Cardiac muscle cell (in vitro differentiated cells and primary cell): ENCODE measurements at regions not wholly inside any gene's neighbourhood (a gene's known extent, or its start where the extent isn't known, plus 50 kb on each side); places are given as distances from the start of the nearest gene placed in this dataset.

Experiments
- DNase-seq, 2 donors: peaks; one replicate each; pipeline versions ENCODE4 v3.0.0 to v3.0.0-alpha.2; 2010 to 2017; ENCODE audit warnings: low read depth in 1 of 2, low spot score in 1 of 2
- H3K27ac ChIP-seq: fragments of 200-600 bp; sonication (generic); 2 replicates; pipeline ENCODE4 v1.5.1; 2016
- H3K27me3 ChIP-seq: fragments of 200-600 bp; sonication (generic); 2 replicates; pipeline ENCODE4 v1.6.0; 2016; ENCODE audit warnings: control low read depth
- H3K36me3 ChIP-seq: fragments of 200-600 bp; sonication (generic); 2 replicates; pipeline ENCODE4 v1.5.1; 2016; ENCODE audit warnings: control low read depth
- H3K4me1 ChIP-seq: fragments of 200-600 bp; sonication (generic); 2 replicates; pipeline ENCODE4 v1.8.1; 2017; ENCODE audit warnings: low read depth, mild to moderate bottlenecking, mixed run types
- H3K4me3 ChIP-seq: fragments of 200-600 bp; sonication (generic); 2 replicates; pipeline ENCODE4 v1.5.1; 2016; ENCODE audit warnings: mild to moderate bottlenecking
- H3K9me3 ChIP-seq: fragments of 200-600 bp; sonication (generic); 2 replicates; pipeline ENCODE4 v1.5.1; 2017; ENCODE audit warnings: low read depth, mild to moderate bottlenecking, control low read depth
- TF ChIP-seq, protein P1 (sequence below): IDR thresholded peaks from 2 replicates; pipeline ENCODE4 v1.5.1; 2012; ENCODE audit warnings: low read depth, mild to moderate bottlenecking, low read length

DNA sequence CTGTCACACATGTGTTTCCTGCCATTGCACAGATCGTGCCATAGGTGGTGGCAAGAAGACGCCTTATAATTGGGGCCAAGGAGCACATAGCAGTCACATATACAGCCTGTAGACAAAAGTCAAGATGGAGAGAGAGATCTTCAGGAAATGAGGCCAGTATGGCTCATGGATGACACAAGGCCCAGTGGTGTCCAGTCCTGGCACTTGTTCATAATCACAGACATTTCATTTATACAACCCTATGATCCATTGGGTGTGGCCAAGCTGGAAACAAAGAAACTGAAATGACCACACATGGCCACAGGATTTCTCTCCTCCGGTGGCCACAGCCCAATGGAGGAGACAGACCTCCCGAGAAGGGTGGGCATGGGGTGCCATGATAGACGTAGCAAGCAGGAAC lies 78.5 kb upstream of the KAZN start:
- Histone ChIP-seq H3K9me3 (no peaks in the 10 kb centered on the region), H3K27ac (no peak overlapping the region), H3K4me1 (no peaks in the 10 kb centered on the region), H3K36me3 (no peaks in the 10 kb centered on the region), H3K27me3 (no peaks in the 10 kb centered on the region), H3K4me3 (no peak overlapping the region)
- no peak for DNase-seq
- TF ChIP-seq, protein P1, sequence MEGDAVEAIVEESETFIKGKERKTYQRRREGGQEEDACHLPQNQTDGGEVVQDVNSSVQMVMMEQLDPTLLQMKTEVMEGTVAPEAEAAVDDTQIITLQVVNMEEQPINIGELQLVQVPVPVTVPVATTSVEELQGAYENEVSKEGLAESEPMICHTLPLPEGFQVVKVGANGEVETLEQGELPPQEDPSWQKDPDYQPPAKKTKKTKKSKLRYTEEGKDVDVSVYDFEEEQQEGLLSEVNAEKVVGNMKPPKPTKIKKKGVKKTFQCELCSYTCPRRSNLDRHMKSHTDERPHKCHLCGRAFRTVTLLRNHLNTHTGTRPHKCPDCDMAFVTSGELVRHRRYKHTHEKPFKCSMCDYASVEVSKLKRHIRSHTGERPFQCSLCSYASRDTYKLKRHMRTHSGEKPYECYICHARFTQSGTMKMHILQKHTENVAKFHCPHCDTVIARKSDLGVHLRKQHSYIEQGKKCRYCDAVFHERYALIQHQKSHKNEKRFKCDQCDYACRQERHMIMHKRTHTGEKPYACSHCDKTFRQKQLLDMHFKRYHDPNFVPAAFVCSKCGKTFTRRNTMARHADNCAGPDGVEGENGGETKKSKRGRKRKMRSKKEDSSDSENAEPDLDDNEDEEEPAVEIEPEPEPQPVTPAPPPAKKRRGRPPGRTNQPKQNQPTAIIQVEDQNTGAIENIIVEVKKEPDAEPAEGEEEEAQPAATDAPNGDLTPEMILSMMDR: no peak

DNA sequence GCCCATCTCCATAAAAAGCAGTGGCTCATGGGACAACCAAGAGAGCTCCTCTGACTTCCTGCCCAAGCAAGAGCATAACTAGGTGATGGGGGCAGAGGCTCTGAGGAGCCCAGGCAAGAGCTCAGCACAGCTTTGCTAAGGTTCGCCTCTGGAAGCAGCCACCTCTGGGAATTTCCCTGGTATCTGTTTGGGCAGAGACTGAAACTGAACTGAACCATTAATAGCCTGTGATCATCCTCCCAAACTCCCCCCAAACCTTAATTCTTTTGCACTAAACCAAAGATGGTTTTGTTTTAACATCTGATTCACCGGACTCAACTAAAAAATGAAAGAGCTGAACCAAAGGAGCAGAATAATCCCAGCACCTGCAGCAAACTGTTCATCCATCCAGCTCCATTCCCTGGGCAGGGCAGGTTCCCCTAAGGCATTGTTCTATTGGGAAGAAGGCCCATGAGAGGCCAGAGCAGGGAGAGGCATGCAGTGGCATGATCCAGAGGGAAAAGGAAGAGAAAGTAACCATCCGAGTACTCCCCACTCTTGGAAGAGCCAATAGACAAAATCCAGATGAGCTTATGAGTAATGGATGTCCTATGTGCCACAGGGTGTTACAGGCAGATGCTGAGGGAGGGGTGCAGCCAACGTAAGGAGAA lies 77.8 kb upstream of the KAZN start:
- no peak for DNase-seq
- TF ChIP-seq, protein P1: no peak
- H3K4me3 ChIP-seq: no peak overlapping the region
- H3K27me3 ChIP-seq: no peaks in the 10 kb centered on the region
- no peaks in the 10 kb centered on the region for H3K9me3 ChIP-seq
- no peaks in the 10 kb centered on the region for H3K36me3 ChIP-seq
- no peaks in the 10 kb centered on the region for H3K4me1 ChIP-seq
- H3K27ac ChIP-seq: no peak overlapping the region

DNA sequence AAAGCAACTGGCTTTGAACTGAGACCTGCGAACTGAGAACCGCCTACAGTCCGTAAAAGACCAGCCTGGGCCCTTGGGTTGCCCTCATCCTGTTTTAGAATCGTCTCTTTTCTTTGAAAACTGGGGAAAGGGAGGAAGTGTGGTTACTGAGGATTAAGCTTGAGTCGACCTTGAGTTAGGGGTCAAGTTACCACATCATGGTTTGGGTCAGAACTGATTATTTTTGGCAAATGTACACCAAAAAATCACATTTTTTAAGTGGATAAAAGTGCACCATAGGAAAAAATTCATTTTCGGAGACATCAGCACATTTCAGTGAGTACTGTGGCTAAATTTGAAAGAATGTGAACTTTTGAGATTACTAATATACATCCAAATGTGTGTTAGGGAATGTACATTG lies 76.9 kb upstream of the KAZN start:
- DNase-seq: peak in 1 of 2 donors; percentile 83
- Histone ChIP-seq H3K27ac (no peak overlapping the region), H3K36me3 (no peaks in the 10 kb centered on the region), H3K4me3 (no peak overlapping the region), H3K9me3 (no peaks in the 10 kb centered on the region), H3K27me3 (no peaks in the 10 kb centered on the region), H3K4me1 (no peaks in the 10 kb centered on the region)
- TF ChIP-seq, protein P1: no peak

DNA sequence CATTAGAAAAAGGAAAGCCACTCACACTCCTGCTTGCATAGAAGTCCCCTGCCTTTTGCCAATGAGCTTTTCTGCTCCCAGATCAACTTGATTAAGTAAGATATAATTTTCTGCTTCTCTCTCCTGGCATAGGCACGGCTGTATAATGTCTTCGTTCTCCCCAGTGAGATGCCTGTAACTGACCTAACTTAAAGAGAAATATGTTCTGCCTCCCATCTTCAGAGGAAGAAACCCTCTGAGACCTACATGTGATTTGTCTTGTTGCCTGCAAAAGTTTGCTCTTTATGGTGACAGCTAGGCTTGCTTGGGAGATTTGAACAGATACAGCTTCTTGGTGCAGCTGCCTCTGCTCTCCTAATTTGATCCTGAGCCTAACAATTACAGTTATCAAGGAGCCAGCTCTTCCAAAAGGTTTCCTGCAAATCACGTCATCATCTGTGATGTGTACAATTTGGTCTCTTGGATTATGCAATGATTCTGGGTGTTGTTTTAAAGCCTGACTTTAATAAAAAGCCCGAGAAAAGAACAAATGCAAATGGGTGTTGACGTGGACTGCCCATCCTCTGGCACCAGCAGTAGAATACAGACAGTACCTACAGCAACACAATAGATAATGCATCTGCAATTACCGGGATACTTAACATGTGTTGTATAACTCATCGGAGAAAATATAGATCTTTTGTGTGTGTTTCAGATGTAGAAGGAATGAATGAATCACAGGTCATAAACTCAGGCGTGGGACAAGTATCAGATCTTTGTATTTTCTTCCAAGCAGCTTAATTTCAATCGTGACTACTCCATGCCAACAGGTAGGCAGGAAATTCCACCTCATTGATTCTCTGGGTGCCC lies 76.2 kb upstream of the KAZN start:
- no peaks in the 10 kb centered on the region for H3K27me3 ChIP-seq
- TF ChIP-seq, protein P1: no peak
- no peaks in the 10 kb centered on the region for H3K4me1 ChIP-seq
- no peak overlapping the region for H3K27ac ChIP-seq
- no peak overlapping the region for H3K4me3 ChIP-seq
- no peaks in the 10 kb centered on the region for H3K36me3 ChIP-seq
- DNase-seq: peak in 1 of 2 donors; percentile 93
- no peaks in the 10 kb centered on the region for H3K9me3 ChIP-seq

DNA sequence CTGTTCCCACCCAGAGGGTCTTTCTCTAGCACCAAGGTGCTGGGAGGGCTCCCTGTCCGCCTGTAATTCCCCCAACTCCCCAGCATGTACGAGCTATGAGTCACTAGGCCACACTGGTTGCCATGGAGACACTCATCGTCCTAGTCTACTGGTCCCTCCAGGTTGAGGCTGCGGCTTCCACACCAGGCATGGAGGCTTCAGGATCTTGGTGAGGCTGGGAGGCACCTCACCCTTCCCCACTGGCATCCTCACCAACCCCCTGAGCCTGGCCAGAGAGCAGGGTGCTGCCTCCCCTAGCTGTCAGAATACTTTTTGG lies 75.6 kb upstream of the KAZN start:
- no peaks in the 10 kb centered on the region for H3K9me3 ChIP-seq
- DNase-seq: peak in 1 of 2 donors; percentile 91
- no peak overlapping the region for H3K27ac ChIP-seq

More for the DNA sequence above, 75.6 kb upstream of the KAZN start:
- no peaks in the 10 kb centered on the region for H3K27me3 ChIP-seq
- no peaks in the 10 kb centered on the region for H3K4me1 ChIP-seq
- TF ChIP-seq, protein P1: no peak
- no peak overlapping the region for H3K4me3 ChIP-seq
- H3K36me3 ChIP-seq: no peaks in the 10 kb centered on the region
